ENCODE measurements at regions not wholly inside any gene's neighbourhood (a gene's known extent, or its start where the extent isn't known, plus 50 kb on each side); places are given as distances from the start of the nearest gene placed in this dataset.

- no peak for DNase-seq
Measured at GRCh38 chr14:51400139-51400538, 160.1 kb downstream of the TMX1 start.

- DNase-seq = no peak
Measured at GRCh38 chr14:51401272-51401671, 161.2 kb downstream of the TMX1 start.

DNA sequence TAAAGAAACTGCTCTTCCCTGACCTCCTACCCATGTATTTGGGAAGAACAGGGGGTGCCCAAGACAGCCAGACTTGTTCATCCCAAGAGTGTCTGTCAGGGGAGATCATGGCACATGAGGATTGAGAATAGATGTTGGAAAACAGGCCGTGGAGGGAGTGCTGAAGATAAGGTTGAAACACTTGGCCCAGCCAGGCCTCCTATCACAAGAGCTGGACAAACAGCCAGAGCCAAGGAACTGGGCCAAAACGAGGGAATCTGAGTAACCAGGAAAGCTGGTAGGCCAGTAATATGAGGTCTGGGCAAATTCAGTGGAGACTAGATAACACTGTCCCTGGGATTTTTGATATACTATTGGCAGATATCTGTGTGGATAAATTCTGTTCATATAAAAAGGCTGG is 161.7 kb downstream of the TMX1 start:
- no peak for DNase-seq

DNA sequence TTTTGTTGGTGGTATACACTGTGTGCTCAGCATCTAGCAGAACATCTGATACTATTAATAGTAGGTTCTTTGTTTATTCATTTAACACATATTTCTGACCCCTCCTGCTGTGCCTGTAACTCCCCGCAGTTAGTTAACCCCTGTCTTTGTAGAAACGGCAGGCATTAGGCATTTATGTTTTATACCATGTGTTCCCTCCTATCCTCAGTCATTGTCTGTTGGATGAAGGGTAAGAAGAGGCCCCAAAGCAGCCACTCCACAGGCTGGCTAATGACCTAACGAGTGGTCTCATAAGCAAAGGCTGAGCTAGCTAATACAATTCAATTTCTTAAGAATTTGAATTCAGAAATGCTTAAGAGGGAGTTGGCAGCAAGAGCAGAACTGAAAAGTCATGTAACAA is 170.8 kb downstream of the TMX1 start:
- no peak for DNase-seq

DNA sequence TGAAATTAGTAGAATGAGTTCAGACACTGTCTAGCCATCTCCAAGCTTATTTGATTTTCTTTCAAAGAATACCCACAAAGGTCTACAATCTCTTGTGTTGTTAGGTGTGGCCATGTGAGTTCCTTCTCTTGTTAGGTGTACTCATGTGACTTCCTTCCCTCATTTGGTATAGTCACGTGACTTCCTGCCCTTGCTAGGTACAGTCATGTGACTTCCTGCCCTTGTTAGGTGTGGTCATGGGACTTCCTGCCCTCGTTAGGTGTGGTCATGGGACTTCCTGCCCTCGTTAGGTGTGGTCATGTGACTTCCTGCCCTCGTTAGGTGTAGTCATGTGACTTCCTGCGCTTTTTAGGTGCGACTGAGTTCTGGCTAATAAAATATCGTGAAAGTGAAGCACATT is 179.6 kb downstream of the TMX1 start:
- DNase-seq = no peak

DNA sequence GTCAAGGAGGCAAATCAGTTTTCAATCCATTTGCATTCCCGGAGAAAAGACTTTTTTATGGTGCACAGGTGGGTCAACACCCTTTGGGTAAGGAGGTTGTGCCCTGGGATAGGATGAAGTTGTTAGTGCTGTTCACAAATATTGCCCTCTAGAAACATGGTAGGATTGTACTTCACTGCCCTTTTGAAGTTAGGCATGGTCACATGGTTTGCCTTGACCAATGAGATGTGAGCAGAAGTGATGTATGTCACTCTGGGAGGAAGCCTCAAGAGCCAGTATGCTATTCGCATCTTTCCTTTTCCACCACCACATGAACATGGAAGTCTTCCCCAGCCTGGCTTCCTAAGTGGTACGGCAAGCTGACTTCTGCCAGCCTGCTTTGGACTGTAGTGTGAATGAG is 182.7 kb downstream of the TMX1 start:
- no peak for DNase-seq

DNA sequence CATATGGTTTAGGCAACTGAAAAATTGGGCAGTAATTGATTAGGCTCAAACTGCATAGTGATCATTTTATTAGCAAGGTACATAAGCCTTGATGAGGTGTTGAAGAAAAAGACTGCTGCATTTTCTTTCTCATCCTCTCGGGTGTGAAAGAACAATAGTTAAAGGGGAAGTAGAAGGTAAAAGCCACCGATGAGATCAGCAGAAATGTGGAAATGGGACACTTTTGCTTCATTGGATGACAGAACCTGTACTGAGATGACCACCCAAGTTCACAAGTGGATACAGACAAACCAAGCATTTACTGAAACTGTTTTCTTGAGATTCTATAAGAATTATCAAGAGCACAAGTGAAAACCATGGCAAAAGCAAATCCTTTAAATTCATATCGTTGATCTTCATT is 184.0 kb downstream of the TMX1 start:
- DNase-seq = no peak

DNA sequence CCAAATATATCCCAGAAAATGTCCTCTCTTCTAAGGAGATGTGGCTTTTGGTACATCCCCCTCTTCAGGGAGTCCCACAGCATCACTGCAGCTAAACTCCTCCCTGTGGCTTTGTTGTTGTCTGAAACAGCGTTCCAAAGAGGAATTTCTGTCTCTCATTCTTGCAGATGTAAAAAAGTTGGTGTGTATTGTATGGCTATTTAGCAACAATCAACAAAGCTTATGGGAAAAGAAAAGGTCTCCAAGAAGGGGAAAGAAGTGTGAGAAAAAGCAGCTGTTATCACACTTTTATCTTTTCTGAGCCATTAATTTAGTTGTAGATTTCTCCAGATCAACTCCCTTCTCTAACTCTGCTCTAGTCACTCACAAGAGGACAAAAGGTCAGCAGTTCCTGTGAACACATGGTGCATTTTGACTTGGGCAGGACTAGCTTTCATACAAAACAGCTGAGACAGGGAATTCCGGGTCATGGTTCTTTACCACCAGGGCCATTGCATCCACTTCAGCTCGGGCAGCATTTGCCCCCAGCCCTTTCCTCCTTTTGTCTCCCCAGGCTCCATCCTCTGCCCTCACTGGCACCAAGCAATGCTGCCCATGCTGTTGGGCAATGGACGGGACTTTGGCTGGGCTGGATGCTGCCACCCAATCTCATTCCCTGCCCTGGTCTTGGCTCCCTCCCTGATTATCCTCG is 184.7 kb downstream of the TMX1 start:
- no peak for DNase-seq

GRCh38 chr14:51428981-51429380 is 188.9 kb downstream of the TMX1 start:
- no peak for DNase-seq

- no peak for DNase-seq
Measured at GRCh38 chr14:51430079-51430478, 190.0 kb downstream of the TMX1 start.

GRCh38 chr14:51430633-51431032 is 190.6 kb downstream of the TMX1 start:
- DNase-seq = no peak

GRCh38 chr14:51431033-51431709 is 191.1 kb downstream of the TMX1 start:
- DNase-seq = no peak

DNA sequence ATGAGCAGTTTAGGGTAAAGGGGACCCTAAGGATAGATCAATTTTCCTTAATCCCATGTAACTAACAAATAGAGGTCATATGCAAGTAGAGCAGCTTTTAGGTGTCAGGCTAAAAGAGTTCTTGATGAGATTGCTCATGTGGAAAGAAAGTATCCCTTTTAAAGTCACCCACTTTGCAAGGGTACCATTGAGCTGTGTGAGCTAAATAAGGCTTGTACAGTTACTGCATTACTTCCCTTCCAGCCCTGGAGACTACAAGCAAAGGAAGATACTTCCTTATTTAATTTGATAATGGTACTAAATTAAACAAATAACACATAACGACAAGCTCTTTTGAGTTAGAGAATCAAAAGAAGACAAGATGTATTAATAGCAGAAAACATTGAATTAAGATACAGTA is 191.7 kb downstream of the TMX1 start:
- DNase-seq = no peak

- no peak for DNase-seq
Measured at GRCh38 chr14:51432302-51432948, 192.4 kb downstream of the TMX1 start.

GRCh38 chr14:51436630-51437029 is 196.6 kb downstream of the TMX1 start:
- no peak for DNase-seq

GRCh38 chr14:51439896-51440295 is 199.8 kb downstream of the TMX1 start:
- no peak for DNase-seq

GRCh38 chr14:51441001-51441400 is 201.0 kb downstream of the TMX1 start:
- no peak for DNase-seq

DNA sequence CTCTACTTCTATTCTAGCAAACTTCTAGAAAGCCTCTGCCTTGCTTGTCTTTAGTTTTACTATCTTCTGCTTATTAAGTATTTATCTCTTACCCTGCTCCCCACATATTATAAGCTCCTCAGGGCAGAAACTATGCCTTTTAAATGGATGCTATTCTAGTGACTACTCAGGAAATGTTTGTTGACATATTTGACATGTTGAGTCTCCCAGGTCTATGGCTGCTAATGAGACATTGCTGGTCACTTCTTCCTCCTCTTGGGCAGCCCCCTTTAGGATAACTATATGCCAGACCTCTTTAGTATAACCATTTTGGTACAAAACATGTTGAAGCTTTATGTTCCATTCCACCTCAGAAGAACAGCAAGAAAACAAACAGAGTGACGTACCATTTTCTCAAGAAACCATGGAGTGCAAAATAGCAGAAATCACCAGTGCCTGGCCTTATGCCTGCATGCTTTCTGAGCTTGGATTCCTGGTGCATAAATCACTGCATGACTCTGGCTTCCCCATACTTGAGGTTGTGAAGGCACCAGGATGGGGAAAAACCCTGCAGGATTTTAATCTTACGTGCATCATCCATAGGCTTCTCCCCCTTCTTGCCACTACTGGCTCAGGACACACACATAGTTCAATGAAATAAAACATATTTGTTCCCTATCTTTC is 202.6 kb downstream of the TMX1 start:
- peak; percentile 53 for DNase-seq

DNA sequence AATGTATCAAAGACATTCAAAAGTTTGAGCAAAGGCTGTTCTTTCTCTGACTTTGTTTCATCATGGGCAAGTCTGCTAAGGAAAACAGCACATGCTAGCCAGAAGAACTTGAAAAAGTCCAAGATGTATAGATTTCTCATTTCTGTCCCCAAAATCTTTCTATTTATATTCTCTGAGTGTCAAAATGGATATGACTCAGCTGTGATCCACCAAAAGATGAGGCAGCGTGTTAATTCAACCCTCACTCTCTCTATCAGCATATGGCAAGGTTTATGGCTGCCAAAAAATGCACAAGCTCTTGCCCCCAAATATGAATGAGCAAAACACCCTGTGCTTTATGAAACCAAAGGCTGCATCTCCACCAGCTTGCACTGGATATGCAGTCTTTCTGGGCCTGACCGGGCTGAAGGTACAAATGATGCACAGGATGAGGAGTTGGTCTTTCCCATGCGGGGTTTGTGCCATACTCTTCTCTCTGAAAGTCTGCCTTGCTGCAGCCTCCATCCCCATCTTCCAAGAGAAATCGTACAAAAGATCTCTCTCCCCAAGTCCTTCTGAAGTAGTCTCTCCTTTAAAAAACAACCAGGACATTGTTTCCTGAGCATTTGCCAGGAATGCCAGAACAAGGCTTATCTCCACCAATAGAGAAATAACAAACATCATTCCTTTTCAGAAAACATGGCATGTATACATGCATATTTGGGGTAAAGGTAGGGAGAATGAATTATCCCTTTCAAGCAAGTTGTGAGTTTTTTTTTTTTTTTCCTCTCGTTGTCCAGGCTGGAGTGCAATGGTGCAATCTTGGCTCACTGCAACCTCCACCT is 203.4 kb downstream of the TMX1 start:
- no peak for DNase-seq

- no peak for DNase-seq
Measured at GRCh38 chr14:51444353-51445000, 204.4 kb downstream of the TMX1 start.

DNA sequence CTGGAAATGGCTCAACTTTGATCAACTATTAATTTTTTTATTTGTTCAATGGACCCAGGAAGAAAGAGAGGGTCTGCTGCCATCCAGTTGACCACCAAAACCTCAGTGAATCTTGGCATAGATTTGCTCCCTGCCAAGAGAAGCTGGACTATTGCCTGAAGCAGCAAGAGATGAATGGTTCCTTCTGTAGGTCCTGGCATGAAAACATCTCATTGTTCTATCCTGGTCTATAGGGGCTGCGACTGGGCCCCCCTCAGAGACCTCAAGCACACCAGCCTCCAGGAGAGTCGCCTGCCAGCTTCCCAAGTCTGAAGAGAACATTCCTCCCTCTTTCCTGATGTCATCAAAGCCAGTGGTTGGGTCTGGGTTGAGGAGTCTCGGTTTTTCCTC is 204.9 kb downstream of the TMX1 start:
- no peak for DNase-seq

DNA sequence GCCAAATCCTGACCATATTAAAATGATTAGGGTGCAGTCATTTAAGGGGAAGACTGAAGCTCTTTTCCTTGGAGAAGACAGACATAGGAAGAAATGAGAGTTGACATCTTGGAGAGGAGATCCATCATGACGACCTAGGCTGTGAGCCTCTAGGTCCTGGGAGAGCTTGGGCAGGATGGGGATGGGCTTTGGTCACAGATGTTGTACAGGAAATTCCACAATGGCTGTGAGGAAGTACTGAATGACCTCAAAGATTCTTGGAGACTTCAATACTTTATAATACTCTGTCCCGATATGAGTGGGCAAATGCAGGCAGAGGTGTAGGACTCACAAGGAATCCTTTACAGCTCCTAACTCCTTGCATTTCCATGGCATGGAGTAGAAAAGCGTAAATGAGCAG is 204.9 kb upstream of the FRMD6 start:
- DNase-seq = no peak

Measured in T1000 (cell line).